HEK293 (cell line): ENCODE measurements at regions not wholly inside any gene's neighbourhood (a gene's known extent, or its start where the extent isn't known, plus 50 kb on each side); places are given as distances from the start of the nearest gene placed in this dataset.

Source experiments
- CTCF ChIA-PET: fragments of 350-600 bp; formaldehyde crosslinking; extraction: SDS; loops from one replicate; lab custom pipeline; 2021; ENCODE audit warnings: antibody characterized with exemption; lab: Yijun Ruan, JAX
- POLR2A ChIA-PET: fragments of 300-600 bp; formaldehyde crosslinking; extraction: SDS; loops from one replicate; lab custom pipeline; 2020; ENCODE audit warnings: antibody characterized with exemption, inconsistent platforms; lab: Yijun Ruan, JAX
- H3K27ac ChIP-seq: fragments of 200-500 bp; sonication (Bioruptor generic); 2 replicates; pipeline ENCODE4 v1.5.1; 2014; ENCODE audit warnings: low read depth, low read length, control low read depth, inconsistent platforms; ENCODE audit errors: extremely low read depth
- H3K36me3 ChIP-seq, 2 experiments: fragments of 200-500 bp in 1 of 2; sonication (Bioruptor generic) in 1 of 2; 1 replicate in 1 of 2; 2 replicates in 1 of 2; pipeline ENCODE4 v1.5.1; 2014 to 2017; ENCODE audit warnings: inconsistent platforms in 2 of 2, low read length in 2 of 2; ENCODE audit not compliant: control insufficient read depth in 2 of 2, insufficient read depth in 1 of 2
- H3K4me1 ChIP-seq: fragments of 200-500 bp; sonication (Bioruptor generic); 2 replicates; pipeline ENCODE4 v1.5.1; 2014; ENCODE audit warnings: mild to moderate bottlenecking, low read length, inconsistent platforms; ENCODE audit not compliant: control insufficient read depth, insufficient read depth
- H3K4me3 ChIP-seq: 2 replicates; pipeline ENCODE4 v1.5.1; 2011; ENCODE audit warnings: low read depth, mild to moderate bottlenecking, control low read depth, low read length, moderate library complexity
- H3K9me3 ChIP-seq: fragments of 200-500 bp; sonication (Bioruptor generic); 2 replicates; pipeline ENCODE4 v1.5.1; 2014; ENCODE audit warnings: low read depth, low read length, inconsistent platforms; ENCODE audit not compliant: control insufficient read depth, insufficient read depth
- CTCF ChIP-seq: fragments of 450-650 bp; formaldehyde crosslinking; IDR thresholded peaks from 2 replicates; pipeline ENCODE4 v1.5.1; 2016; ENCODE audit warnings: missing biosample characterization, missing genetic modification characterization
- MYNN ChIP-seq: fragments of 450-650 bp; formaldehyde crosslinking; IDR thresholded peaks from 2 replicates; pipeline ENCODE4 v1.5.1; 2016; ENCODE audit warnings: missing biosample characterization, missing genetic modification characterization, borderline replicate concordance
- PRDM6 ChIP-seq: fragments of 450-650 bp; formaldehyde crosslinking; IDR thresholded peaks from 2 replicates; pipeline ENCODE4 v1.5.1; 2017; ENCODE audit warnings: missing biosample characterization, missing genetic modification characterization
- SCRT1 ChIP-seq: fragments of 450-650 bp; formaldehyde crosslinking; IDR thresholded peaks from 2 replicates; pipeline ENCODE4 v1.5.1; 2016; ENCODE audit warnings: missing biosample characterization, missing genetic modification characterization, borderline replicate concordance
- ZNF114 ChIP-seq: fragments of 450-650 bp; formaldehyde crosslinking; IDR thresholded peaks from 2 replicates; pipeline ENCODE4 v1.5.0; 2017; ENCODE audit warnings: missing biosample characterization, missing genetic modification characterization
- ZNF146 ChIP-seq: fragments of 450-650 bp; formaldehyde crosslinking; IDR thresholded peaks from 2 replicates; pipeline ENCODE4 v1.5.1; 2016; ENCODE audit warnings: missing biosample characterization, missing genetic modification characterization
- ZNF16 ChIP-seq: fragments of 450-650 bp; formaldehyde crosslinking; IDR thresholded peaks from 2 replicates; pipeline ENCODE4 v1.5.1; 2016; ENCODE audit warnings: low read depth, missing biosample characterization, missing genetic modification characterization
- ZNF488 ChIP-seq: fragments of 450-650 bp; formaldehyde crosslinking; IDR thresholded peaks from 2 replicates; pipeline ENCODE4 v1.5.1; 2016; ENCODE audit warnings: missing biosample characterization, missing genetic modification characterization
- ZNF549 ChIP-seq: fragments of 450-650 bp; IDR thresholded peaks from 2 replicates; pipeline ENCODE4 v1.5.1; 2018; ENCODE audit warnings: missing biosample characterization, missing genetic modification characterization, mild to moderate bottlenecking, inconsistent platforms, moderate library complexity
- ZNF560 ChIP-seq: fragments of 450-650 bp; formaldehyde crosslinking; IDR thresholded peaks from 2 replicates; pipeline ENCODE4 v1.5.1; 2017; ENCODE audit warnings: missing biosample characterization, missing genetic modification characterization, borderline replicate concordance
- ZNF600 ChIP-seq: fragments of 450-650 bp; formaldehyde crosslinking; IDR thresholded peaks from 2 replicates; pipeline ENCODE4 v1.5.1; 2016; ENCODE audit warnings: missing biosample characterization, missing genetic modification characterization
- ZNF621 ChIP-seq: fragments of 450-650 bp; formaldehyde crosslinking; IDR thresholded peaks from 2 replicates; pipeline ENCODE4 v1.5.1; 2017; ENCODE audit warnings: missing biosample characterization, missing genetic modification characterization
- ZNF623 ChIP-seq: fragments of 450-650 bp; formaldehyde crosslinking; IDR thresholded peaks from 2 replicates; pipeline ENCODE4 v1.5.1; 2016; ENCODE audit warnings: missing biosample characterization, missing genetic modification characterization
- ZNF626 ChIP-seq: fragments of 450-650 bp; sonication (Bioruptor Pico); formaldehyde crosslinking; IDR thresholded peaks from 2 replicates; pipeline ENCODE4 v1.5.1; 2018; ENCODE audit warnings: missing biosample characterization, missing genetic modification characterization, inconsistent platforms
- ZNF707 ChIP-seq: fragments of 450-650 bp; formaldehyde crosslinking; IDR thresholded peaks from 2 replicates; pipeline ENCODE4 v1.5.1; 2016; ENCODE audit warnings: missing biosample characterization, missing genetic modification characterization
- ZNF768 ChIP-seq: fragments of 450-650 bp; formaldehyde crosslinking; IDR thresholded peaks from 2 replicates; pipeline ENCODE4 v1.5.1; 2018; ENCODE audit warnings: missing biosample characterization, mild to moderate bottlenecking, missing genetic modification characterization
- TF ChIP-seq, protein P1 (sequence below): fragments of 450-650 bp; formaldehyde crosslinking; IDR thresholded peaks from 2 replicates; pipeline ENCODE4 v1.5.1; 2017; ENCODE audit warnings: missing biosample characterization, missing genetic modification characterization
- TF ChIP-seq, protein P2 (sequence below): fragments of 450-650 bp; IDR thresholded peaks from 2 replicates; pipeline ENCODE4 v1.5.1; 2018; ENCODE audit warnings: missing biosample characterization, mild to moderate bottlenecking, missing genetic modification characterization

DNA sequence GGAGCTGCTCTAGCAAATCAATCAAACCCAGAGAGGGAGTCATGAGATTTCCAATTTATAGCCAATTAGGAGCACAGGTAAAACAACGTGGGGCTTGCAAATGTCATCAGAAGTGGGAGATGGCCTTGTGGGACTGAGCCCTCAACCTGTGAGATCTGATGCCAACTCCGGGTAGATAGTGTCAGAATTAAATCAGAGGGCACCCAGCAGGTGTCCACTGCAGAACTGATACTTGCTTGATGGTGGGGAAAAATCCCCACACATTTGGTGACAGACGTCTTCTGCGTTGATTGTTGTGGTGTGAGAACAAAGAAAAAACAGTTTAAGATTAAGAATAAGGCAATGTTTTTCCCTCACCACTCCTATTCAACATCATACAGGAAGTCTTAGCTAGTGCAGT lies 1402.8 kb downstream of the RAPGEF2 start:
- TF ChIP-seq ZNF146 (tag by site-specific recombination), result no peak
- TF ChIP-seq ZNF600, result no peak
- TF ChIP-seq, all 188 proteins: peak for 0
- CTCF ChIA-PET, result no interaction called here

DNA sequence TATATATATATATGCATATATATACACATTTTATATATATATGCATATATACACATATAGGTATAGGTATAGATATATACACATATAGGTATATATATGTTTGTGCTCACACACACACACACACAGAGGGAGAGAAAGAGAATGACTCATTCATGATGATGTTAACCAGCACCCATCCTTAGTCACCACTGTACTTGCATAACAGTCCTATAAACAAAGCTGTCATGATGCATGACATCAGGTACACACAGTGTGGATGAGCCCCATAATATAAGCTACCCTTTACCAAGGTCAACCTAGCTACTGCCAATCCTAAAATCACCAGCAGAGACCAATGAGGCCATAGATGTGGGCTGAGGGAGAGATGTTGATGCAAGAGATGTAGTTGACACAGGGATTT lies 1408.0 kb downstream of the RAPGEF2 start:
- Histone ChIP-seq H3K4me1 (no peaks in the 10 kb centered on the region), H3K9me3 (no peaks in the 10 kb centered on the region), H3K27ac (no peak overlapping the region), H3K4me3 (no peak overlapping the region), H3K36me3 (no peaks in the 10 kb centered on the region)
- ChIA-PET CTCF (no interaction called here), POLR2A (no interaction called here)
- TF ChIP-seq ZNF549 (tag by site-specific recombination) (no peak), PRDM6 (tag by site-specific recombination) (no peak), ZNF16 (tag by site-specific recombination) (no peak), ZNF114 (tag by site-specific recombination) (no peak), ZNF707 (tag by site-specific recombination) (no peak), ZNF623 (tag by site-specific recombination) (no peak), ZNF560 (tag by site-specific recombination) (no peak), ZNF768 (no peak), SCRT1 (tag by site-specific recombination) (no peak), ZNF626 (tag by site-specific recombination) (no peak), ZNF621 (tag by site-specific recombination) (no peak), CTCF (tag by site-specific recombination) (no peak), ZNF488 (tag by site-specific recombination) (no peak), MYNN (no peak)
- TF ChIP-seq, protein P1, sequence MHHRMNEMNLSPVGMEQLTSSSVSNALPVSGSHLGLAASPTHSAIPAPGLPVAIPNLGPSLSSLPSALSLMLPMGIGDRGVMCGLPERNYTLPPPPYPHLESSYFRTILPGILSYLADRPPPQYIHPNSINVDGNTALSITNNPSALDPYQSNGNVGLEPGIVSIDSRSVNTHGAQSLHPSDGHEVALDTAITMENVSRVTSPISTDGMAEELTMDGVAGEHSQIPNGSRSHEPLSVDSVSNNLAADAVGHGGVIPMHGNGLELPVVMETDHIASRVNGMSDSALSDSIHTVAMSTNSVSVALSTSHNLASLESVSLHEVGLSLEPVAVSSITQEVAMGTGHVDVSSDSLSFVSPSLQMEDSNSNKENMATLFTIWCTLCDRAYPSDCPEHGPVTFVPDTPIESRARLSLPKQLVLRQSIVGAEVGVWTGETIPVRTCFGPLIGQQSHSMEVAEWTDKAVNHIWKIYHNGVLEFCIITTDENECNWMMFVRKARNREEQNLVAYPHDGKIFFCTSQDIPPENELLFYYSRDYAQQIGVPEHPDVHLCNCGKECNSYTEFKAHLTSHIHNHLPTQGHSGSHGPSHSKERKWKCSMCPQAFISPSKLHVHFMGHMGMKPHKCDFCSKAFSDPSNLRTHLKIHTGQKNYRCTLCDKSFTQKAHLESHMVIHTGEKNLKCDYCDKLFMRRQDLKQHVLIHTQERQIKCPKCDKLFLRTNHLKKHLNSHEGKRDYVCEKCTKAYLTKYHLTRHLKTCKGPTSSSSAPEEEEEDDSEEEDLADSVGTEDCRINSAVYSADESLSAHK (tag by site-specific recombination), result no peak
- TF ChIP-seq, protein P2, sequence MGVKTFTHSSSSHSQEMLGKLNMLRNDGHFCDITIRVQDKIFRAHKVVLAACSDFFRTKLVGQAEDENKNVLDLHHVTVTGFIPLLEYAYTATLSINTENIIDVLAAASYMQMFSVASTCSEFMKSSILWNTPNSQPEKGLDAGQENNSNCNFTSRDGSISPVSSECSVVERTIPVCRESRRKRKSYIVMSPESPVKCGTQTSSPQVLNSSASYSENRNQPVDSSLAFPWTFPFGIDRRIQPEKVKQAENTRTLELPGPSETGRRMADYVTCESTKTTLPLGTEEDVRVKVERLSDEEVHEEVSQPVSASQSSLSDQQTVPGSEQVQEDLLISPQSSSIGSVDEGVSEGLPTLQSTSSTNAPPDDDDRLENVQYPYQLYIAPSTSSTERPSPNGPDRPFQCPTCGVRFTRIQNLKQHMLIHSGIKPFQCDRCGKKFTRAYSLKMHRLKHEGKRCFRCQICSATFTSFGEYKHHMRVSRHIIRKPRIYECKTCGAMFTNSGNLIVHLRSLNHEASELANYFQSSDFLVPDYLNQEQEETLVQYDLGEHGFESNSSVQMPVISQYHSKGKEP (tag by site-specific recombination), result no peak

More for the DNA sequence above, 1402.8 kb downstream of the RAPGEF2 start:
- no peaks in the 10 kb centered on the region for H3K4me1 ChIP-seq
- H3K4me3 ChIP-seq, result no peak overlapping the region
- POLR2A ChIA-PET, result no interaction called here
- H3K9me3 ChIP-seq, result no peaks in the 10 kb centered on the region
- H3K36me3 ChIP-seq, result no peaks in the 10 kb centered on the region
- H3K27ac ChIP-seq, result no peak overlapping the region
